K562 (cell line): ENCODE measurements at regions not wholly inside any gene's neighbourhood (a gene's known extent, or its start where the extent isn't known, plus 50 kb on each side); places are given as distances from the start of the nearest gene placed in this dataset.
A peak's percentile ranks its signal among the peaks of the same experiment; 100 is the strongest.
"Not testable (repeated sequence)": the region's sequence is repeated elsewhere in the genome, so short reads cannot be mapped to it uniquely, and the experiment has no call there.

ENCODE experiments used
- CBFA2T2 ChIP-seq: fragments of 450-650 bp; conservative IDR thresholded peaks from 2 replicates; pipeline ENCODE4 v1.6.1; 2017; ENCODE audit warnings: mild to moderate bottlenecking
- CBFA2T3 ChIP-seq: fragments of 450-650 bp; IDR thresholded peaks from 2 replicates; pipeline ENCODE4 v1.6.1; 2017
- CEBPB ChIP-seq: fragments of 450-650 bp; IDR thresholded peaks from 2 replicates; pipeline ENCODE4 v1.6.1; 2016; ENCODE audit warnings: missing genetic modification characterization, missing compliant biosample characterization
- CEBPG ChIP-seq, 3 experiments: fragments of 200-800 bp in 1 of 3; sonication (Bioruptor generic) in 1 of 3; sonication (generic) in 1 of 3; formaldehyde crosslinking in 1 of 3; IDR thresholded peaks in 2 of 3; conservative IDR thresholded peaks in 1 of 3; 2 replicates each; pipeline versions ENCODE4 v1.6.1 to v1.8.0; 2016 to 2022; ENCODE audit warnings: missing compliant biosample characterization in 2 of 3, missing genetic modification characterization in 2 of 3, mild to moderate bottlenecking in 1 of 3, missing genetic modification reagents in 1 of 3
- FOSL1 ChIP-seq: fragments of 200-800 bp; sonication (Bioruptor generic); conservative IDR thresholded peaks from 2 replicates; pipeline ENCODE4 v1.6.1; 2016; ENCODE audit warnings: missing genetic modification characterization, missing compliant biosample characterization
- JUND ChIP-seq, 2 experiments: IDR thresholded peaks; 2 replicates in 1 of 2; 3 replicates in 1 of 2; pipeline ENCODE4 v1.6.1; 2011; ENCODE audit warnings: borderline replicate concordance in 2 of 2, low read depth in 2 of 2, low read length in 2 of 2, improper control_type of control experiment in 1 of 2, missing biosample characterization in 1 of 2, missing genetic modification characterization in 1 of 2, missing genetic modification reagents in 1 of 2
- KDM1A ChIP-seq, 2 experiments: fragments of 450-650 bp; IDR thresholded peaks; 2 replicates each; pipeline ENCODE4 v1.6.1; 2016; ENCODE audit warnings: mild to moderate bottlenecking in 2 of 2
- LEF1 ChIP-seq: fragments of 450-650 bp; IDR thresholded peaks from 2 replicates; pipeline ENCODE4 v1.6.1; 2016; ENCODE audit warnings: mild to moderate bottlenecking
- MTA2 ChIP-seq: fragments of 450-650 bp; IDR thresholded peaks from 2 replicates; pipeline ENCODE4 v1.6.1; 2016; ENCODE audit warnings: low read depth
- MYC ChIP-seq, 2 experiments: fragments of 250-450 bp in 1 of 2; sonication (Bioruptor Pico) in 1 of 2; IDR thresholded peaks; 2 replicates each; pipeline versions ENCODE4 v1.5.1 to v1.6.1; 2012 to 2021; ENCODE audit warnings: low read depth in 2 of 2, borderline replicate concordance in 1 of 2, improper control_type of control experiment in 1 of 2, low read length in 1 of 2, mild to moderate bottlenecking in 1 of 2, moderate library complexity in 1 of 2
- NFIC ChIP-seq: fragments of 450-650 bp; IDR thresholded peaks from 2 replicates; pipeline ENCODE4 v1.6.1; 2017; ENCODE audit warnings: mild to moderate bottlenecking, inconsistent platforms
- NR4A1 ChIP-seq, 2 experiments: fragments of 250-450 bp in 1 of 2; fragments of 450-650 bp in 1 of 2; sonication (Bioruptor Pico) in 1 of 2; IDR thresholded peaks; 2 replicates each; pipeline versions ENCODE4 v1.4.0 to v1.6.1; 2016 to 2020; ENCODE audit warnings: mild to moderate bottlenecking in 2 of 2, missing compliant biosample characterization in 1 of 2, missing genetic modification characterization in 1 of 2, moderate library complexity in 1 of 2
- RAD51 ChIP-seq: fragments of 450-650 bp; IDR thresholded peaks from 2 replicates; pipeline ENCODE4 v1.7.1; 2016; ENCODE audit warnings: low read depth, mild to moderate bottlenecking, borderline replicate concordance
- RCOR1 ChIP-seq, 2 experiments: IDR thresholded peaks; 2 replicates each; pipeline ENCODE4 v1.6.1; 2012; ENCODE audit warnings: low read depth in 2 of 2, low read length in 2 of 2, borderline replicate concordance in 1 of 2, improper control_type of control experiment in 1 of 2
- SMARCA4 ChIP-seq: fragments of 450-650 bp; IDR thresholded peaks from 2 replicates; pipeline ENCODE4 v1.6.1; 2016
- SOX6 ChIP-seq: fragments of 450-650 bp; IDR thresholded peaks from 2 replicates; pipeline ENCODE4 v1.6.1; 2014; ENCODE audit warnings: mild to moderate bottlenecking
- TAL1 ChIP-seq: fragments of 450-650 bp; IDR thresholded peaks from 2 replicates; pipeline ENCODE4 v1.6.1; 2016; ENCODE audit warnings: mild to moderate bottlenecking
- TEAD1 ChIP-seq, 2 experiments: fragments of 450-650 bp in 1 of 2; sonication (generic) in 1 of 2; formaldehyde crosslinking; IDR thresholded peaks; 2 replicates each; pipeline versions ENCODE4 v1.4.0 to v1.8.0; 2020 to 2022; ENCODE audit warnings: mild to moderate bottlenecking in 2 of 2, missing genetic modification reagents in 1 of 2
- TF ChIP-seq, protein P1 (sequence below): fragments of 450-650 bp; formaldehyde crosslinking; IDR thresholded peaks from 2 replicates; pipeline ENCODE4 v1.4.0; 2020; ENCODE audit warnings: mild to moderate bottlenecking, mixed read lengths
- TF ChIP-seq, protein P2 (sequence below): sonication (generic); formaldehyde crosslinking; IDR thresholded peaks from 2 replicates; pipeline ENCODE4 v1.5.0; 2020; ENCODE audit warnings: missing genetic modification reagents
- TF ChIP-seq, protein P3 (sequence below): IDR thresholded peaks from 2 replicates; pipeline ENCODE4 v1.6.1; 2014; ENCODE audit warnings: antibody characterized with exemption

DNA sequence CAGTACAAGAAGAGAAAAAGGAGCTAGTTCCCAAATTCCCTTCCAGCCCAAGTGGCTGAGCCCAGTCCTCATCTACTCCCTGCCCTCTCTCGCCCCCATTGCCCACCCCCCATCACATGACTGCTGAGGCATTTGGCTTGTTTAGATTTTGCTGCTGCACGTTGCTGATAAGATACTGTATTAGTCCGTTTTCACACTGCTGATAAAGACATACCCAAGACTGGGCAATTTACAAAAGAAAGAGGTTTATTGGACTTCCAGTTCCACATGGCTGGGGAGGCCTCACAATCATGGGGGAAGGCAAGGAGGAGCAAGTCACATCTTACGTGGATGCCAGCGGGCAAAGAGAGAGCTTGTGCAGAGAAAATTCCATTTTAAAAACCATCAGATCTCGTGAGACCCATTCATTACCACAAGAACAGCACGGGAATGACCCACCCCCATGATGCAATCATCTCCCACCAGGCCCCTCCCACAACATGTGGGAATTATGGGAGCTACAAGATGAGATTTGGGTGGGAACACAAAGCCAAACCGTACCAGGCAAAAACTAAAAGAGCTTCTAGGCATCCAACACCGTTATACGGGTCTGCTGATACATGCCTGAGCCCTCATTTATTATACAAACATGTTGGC is 243.4 kb downstream of the NUAK1 start (continued):
- not testable (repeated sequence) for TF ChIP-seq NR4A1 (CRISPR knock-in tag; IDR thresholded peaks at IDR 0.05); CEBPG (CRISPR knock-in tag; IDR thresholded peaks at IDR 0.05); MYC (CRISPR knock-in tag; IDR thresholded peaks at IDR 0.05; ENCODE audit: borderline replicate concordance, low read depth); JUND (IDR thresholded peaks at IDR 0.05; ENCODE audit: borderline replicate concordance, low read depth, low read length)
- TF ChIP-seq NR4A1 (tag; IDR thresholded peaks at IDR 0.05), result 0 out of 2 replicates have a peak, but pooled peaks have one; percentile 54
- peak; percentile 45; the same call in 1 of the 2 replicates for TF ChIP-seq CEBPB (tag)
- 0 out of 2 replicates have a peak, but pooled peaks have one; percentile 19 for TF ChIP-seq NFIC
- TF ChIP-seq CEBPG (tag; conservative IDR thresholded peaks at IDR 0.05 in 1 of 2, IDR thresholded peaks at IDR 0.05 in 1 of 2), result peak in 1 of 2 experiments; percentile 60; a peak in 2 of 4 replicates
- TF ChIP-seq SMARCA4, result peak; percentile 69; the same call in 1 of the 2 replicates
- TF ChIP-seq LEF1, result 0 out of 2 replicates have a peak, but pooled peaks have one; percentile 44
- TF ChIP-seq TEAD1 (CRISPR knock-in tag; IDR thresholded peaks at IDR 0.05), result peak in 1 of 2 experiments; percentile 46; a peak in 1 of 4 replicates
- TF ChIP-seq, protein P1, sequence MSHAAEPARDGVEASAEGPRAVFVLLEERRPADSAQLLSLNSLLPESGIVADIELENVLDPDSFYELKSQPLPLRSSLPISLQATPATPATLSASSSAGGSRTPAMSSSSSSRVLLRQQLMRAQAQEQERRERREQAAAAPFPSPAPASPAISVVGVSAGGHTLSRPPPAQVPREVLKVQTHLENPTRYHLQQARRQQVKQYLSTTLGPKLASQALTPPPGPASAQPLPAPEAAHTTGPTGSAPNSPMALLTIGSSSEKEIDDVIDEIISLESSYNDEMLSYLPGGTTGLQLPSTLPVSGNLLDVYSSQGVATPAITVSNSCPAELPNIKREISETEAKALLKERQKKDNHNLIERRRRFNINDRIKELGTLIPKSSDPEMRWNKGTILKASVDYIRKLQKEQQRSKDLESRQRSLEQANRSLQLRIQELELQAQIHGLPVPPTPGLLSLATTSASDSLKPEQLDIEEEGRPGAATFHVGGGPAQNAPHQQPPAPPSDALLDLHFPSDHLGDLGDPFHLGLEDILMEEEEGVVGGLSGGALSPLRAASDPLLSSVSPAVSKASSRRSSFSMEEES (CRISPR knock-in tag), result peak; percentile 31
- peak in 1 of 2 experiments; percentile 72; a peak in 2 of 4 replicates for TF ChIP-seq RCOR1 (IDR thresholded peaks at IDR 0.05; ENCODE audit: borderline replicate concordance in 1 of 2, low read depth in 2 of 2, low read length in 2 of 2)
- peak; percentile 60; the same call in 1 of the 2 replicates for TF ChIP-seq MTA2
- TF ChIP-seq, protein P2, sequence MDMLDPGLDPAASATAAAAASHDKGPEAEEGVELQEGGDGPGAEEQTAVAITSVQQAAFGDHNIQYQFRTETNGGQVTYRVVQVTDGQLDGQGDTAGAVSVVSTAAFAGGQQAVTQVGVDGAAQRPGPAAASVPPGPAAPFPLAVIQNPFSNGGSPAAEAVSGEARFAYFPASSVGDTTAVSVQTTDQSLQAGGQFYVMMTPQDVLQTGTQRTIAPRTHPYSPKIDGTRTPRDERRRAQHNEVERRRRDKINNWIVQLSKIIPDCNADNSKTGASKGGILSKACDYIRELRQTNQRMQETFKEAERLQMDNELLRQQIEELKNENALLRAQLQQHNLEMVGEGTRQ (CRISPR knock-in tag), result peak; percentile 58
- peak; percentile 70 for TF ChIP-seq CBFA2T2
- peak; percentile 45; the same call in 1 of the 2 replicates for TF ChIP-seq MYC (IDR thresholded peaks at IDR 0.05; ENCODE audit: low read depth, low read length)
- peak; percentile 66; the same call in 1 of the 2 replicates for TF ChIP-seq SOX6
- peak; percentile 46; the same call in 1 of the 2 replicates for TF ChIP-seq FOSL1 (tag)
- TF ChIP-seq CBFA2T3, result peak; percentile 78
- peak; percentile 59; the same call in 1 of the 2 replicates for TF ChIP-seq RAD51
- peak; percentile 82 for TF ChIP-seq TAL1
- 0 out of 3 replicates have a peak, but pooled peaks have one; percentile 15 for TF ChIP-seq JUND (tag; IDR thresholded peaks at IDR 0.05; ENCODE audit: borderline replicate concordance, low read depth, low read length)
- TF ChIP-seq KDM1A (IDR thresholded peaks at IDR 0.05), result 0 out of 4 replicates have a peak, but pooled peaks of 1 of the 2 experiments have one; percentile 28
- TF ChIP-seq, protein P3, sequence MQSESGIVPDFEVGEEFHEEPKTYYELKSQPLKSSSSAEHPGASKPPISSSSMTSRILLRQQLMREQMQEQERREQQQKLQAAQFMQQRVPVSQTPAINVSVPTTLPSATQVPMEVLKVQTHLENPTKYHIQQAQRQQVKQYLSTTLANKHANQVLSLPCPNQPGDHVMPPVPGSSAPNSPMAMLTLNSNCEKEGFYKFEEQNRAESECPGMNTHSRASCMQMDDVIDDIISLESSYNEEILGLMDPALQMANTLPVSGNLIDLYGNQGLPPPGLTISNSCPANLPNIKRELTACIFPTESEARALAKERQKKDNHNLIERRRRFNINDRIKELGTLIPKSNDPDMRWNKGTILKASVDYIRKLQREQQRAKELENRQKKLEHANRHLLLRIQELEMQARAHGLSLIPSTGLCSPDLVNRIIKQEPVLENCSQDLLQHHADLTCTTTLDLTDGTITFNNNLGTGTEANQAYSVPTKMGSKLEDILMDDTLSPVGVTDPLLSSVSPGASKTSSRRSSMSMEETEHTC, result peak; percentile 83
